ENCODE measurements at regions not wholly inside any gene's neighbourhood (a gene's known extent, or its start where the extent isn't known, plus 50 kb on each side); places are given as distances from the start of the nearest gene placed in this dataset.

- no peak for TF ChIP-seq CTCF (IDR thresholded peaks at IDR 0.05)
- TF ChIP-seq POLR2A (IDR thresholded peaks at IDR 0.05) = no peak
Observed at GRCh38 chr1:87403061-87403820, 74.6 kb downstream of the LMO4 start.
